Gastrocnemius medialis (tissue), 4 donors: ENCODE measurements at regions not wholly inside any gene's neighbourhood (a gene's known extent, or its start where the extent isn't known, plus 50 kb on each side); places are given as distances from the start of the nearest gene placed in this dataset.

Source experiments
- POLR2A ChIP-seq, 2 donors: fragments of 450-650 bp; IDR thresholded peaks; one replicate each; pipeline ENCODE4 v1.6.1; 2017; ENCODE audit warnings: antibody characterized with exemption in 2 of 2, mild to moderate bottlenecking in 2 of 2, moderate library complexity in 2 of 2
- TF ChIP-seq, protein P1 (sequence below), 5 experiments: fragments of 450-650 bp in 3 of 5; fragments of 200-600 bp in 2 of 5; sonication (generic) in 2 of 5; IDR thresholded peaks in 4 of 5; conservative IDR thresholded peaks in 1 of 5; 1 replicate in 4 of 5; 2 replicates in 1 of 5; pipeline ENCODE4 v1.5.1; 2016 to 2019; ENCODE audit warnings: antibody characterized with exemption in 5 of 5, mild to moderate bottlenecking in 3 of 5, moderate library complexity in 3 of 5

DNA sequence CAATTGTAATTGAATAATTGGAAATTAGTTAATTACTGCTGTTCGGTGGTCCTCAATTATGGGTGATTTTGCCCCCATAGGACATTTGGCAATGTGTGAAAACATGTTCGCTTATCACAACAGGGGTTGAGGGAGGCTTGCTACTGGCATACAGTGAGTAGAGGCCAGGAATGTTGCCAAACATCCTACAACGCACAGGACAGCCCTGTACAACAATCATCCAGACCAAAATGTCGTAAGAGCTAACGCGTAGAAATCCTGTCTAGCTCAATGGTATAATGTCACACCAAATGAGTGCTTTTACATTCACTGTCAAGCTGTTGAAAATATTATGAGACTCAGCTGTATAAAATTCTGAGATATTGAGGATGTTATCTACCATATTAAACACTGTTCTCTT lies 464.4 kb upstream of the TUSC1 start:
- TF ChIP-seq, protein P1, sequence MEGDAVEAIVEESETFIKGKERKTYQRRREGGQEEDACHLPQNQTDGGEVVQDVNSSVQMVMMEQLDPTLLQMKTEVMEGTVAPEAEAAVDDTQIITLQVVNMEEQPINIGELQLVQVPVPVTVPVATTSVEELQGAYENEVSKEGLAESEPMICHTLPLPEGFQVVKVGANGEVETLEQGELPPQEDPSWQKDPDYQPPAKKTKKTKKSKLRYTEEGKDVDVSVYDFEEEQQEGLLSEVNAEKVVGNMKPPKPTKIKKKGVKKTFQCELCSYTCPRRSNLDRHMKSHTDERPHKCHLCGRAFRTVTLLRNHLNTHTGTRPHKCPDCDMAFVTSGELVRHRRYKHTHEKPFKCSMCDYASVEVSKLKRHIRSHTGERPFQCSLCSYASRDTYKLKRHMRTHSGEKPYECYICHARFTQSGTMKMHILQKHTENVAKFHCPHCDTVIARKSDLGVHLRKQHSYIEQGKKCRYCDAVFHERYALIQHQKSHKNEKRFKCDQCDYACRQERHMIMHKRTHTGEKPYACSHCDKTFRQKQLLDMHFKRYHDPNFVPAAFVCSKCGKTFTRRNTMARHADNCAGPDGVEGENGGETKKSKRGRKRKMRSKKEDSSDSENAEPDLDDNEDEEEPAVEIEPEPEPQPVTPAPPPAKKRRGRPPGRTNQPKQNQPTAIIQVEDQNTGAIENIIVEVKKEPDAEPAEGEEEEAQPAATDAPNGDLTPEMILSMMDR (IDR thresholded peaks at IDR 0.05 in 4 of 5, conservative IDR thresholded peaks at IDR 0.05 in 1 of 5): no peak
- TF ChIP-seq POLR2A (IDR thresholded peaks at IDR 0.05): no peak
